Dermis microvascular lymphatic vessel endothelial cell (primary cell): ENCODE measurements at regions not wholly inside any gene's neighbourhood (a gene's known extent, or its start where the extent isn't known, plus 50 kb on each side); places are given as distances from the start of the nearest gene placed in this dataset.
"Not testable (repeated sequence)": the region's sequence is repeated elsewhere in the genome, so short reads cannot be mapped to it uniquely, and the experiment has no call there.

ENCODE experiments used
- DNase-seq, 2 donors: peaks; one replicate each; pipeline versions ENCODE4 v3.0.0 to v3.0.0-alpha.2; 2010; ENCODE audit warnings: low read depth in 2 of 2

DNA sequence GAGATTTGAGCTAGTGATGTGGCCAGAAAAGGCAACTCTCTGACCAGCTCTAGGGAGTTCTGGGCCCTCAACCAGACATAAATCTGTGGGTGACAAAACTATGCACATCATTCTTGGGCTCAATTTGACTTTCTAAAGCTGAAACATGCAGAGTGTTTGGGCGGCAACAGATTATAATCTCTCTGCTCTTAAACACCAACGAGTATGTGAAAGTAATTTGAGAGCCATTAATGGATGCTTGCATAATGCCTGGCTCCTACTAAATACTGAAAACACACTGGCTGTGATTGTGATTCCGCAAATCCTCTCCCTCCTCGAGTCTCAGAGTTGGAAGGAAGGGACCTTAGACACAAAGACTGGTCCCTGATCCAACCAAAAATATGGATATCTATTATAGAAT lies 186.7 kb downstream of the UACA start:
- DNase-seq: no peak

DNA sequence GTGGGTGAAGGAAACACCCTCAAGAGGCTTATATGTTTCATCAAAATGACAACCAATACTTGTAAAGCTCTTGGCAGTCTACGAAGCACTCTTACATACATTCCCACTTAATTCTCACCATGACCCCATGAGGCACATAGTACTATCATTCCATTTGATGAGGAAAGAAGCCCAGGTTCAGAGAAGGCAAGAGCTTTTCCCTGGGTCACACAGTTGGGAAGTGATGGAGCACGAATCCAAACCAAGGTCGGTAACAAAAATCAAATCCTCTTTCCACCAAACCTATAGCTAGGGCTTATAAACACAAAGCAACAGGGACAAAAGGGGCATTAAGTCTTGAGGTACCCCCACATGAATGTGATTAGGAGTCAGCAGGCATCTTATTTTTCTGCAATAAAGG lies 187.1 kb downstream of the UACA start:
- no peak for DNase-seq

DNA sequence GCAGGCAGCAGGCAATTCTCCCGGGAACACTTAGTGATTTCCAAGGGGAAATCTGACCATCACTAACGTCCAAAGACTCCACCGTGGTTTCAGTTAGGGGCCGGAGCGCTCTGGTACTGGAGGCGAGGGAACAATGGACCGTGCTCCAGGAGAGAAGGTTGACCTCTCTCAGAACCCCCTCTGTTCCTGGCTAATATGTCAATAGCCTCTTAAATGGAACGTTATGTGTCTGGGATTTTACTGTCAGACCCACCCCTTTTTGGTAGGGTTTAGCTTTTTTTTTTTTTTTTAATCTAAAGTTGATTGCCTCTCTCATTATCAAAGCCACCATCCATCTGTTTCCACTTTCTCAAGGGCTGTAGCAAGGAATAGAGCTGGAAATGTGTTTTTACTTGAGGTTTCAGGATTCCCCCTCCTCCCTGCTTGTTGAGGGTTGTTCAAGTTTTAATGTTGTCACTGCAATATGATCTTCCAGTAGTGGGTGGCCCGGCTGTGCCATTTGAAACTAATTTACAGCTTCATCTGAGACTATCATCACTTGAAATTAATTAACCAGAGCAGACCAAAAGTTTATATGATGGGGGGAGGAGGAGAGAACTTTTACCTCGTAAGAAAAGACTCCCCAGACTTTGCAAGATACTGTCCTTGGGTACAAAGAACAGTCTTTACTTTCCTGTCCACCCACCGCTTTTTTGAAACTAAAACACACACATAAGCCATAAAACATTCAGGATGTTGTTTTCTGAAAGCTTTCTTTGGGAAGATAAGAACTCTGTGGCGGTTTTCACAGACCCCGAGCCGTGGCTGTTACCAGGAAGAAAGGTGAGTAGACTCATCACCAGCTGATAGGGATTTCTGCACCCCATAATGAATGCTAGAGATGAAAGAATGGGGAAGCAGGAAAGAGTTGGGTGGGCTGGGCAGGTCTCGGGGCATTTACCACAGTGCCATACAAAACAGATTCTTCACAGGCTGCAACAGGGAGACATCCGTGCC lies 187.8 kb downstream of the UACA start:
- no peak for DNase-seq

DNA sequence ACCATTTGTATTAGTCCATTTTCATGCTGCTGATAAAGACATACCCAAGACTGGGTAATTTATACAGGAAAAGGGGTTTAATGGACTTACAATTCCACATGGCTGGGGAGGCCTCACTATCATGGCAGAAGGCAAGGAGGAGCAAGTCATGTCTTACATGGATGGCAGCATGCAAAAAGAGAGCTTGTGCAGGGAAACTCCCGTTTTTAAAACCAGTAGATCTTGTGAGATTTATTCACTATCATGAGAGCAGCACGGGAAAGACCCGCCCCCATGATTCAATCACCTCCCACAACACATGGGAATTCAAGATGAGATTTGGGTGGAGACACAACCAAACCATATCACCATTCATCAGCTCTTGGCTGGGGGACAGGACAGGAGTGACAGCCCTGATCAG lies 189.0 kb downstream of the UACA start:
- DNase-seq: not testable (repeated sequence)

DNA sequence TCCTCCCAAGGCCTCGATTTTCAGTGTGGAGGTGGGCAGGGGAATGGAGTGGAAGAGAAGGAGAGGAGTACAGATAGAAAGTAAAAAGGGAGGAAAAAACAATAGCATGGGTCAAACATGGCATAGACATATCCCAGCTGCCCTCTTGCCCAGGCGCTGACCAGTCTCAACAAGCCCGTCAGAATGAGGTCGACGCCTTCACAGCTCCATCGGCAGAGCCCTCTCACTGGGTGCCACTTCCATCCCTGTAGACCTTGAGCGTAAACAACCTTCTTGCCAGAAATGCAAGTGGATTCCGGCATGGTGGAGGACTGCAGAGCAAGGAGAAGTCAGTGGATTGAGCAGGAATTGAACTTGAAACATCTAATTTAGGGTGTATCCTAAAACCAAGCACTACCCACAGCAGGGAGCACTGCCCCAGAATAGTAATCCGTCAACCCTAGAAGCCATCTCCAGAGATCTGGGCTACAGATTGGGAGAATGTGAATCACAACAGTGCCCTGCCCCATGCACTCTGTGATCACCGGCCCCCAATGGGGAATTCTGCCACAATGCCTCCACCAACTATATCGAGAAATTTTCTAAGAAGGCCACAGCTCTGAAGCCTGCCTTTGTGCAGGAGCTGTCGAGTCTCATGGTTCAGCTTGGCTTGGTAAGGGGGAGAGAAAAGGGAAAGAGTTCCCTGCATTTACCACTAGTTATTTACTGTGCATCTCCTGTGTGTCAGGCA lies 190.1 kb downstream of the UACA start:
- no peak for DNase-seq

DNA sequence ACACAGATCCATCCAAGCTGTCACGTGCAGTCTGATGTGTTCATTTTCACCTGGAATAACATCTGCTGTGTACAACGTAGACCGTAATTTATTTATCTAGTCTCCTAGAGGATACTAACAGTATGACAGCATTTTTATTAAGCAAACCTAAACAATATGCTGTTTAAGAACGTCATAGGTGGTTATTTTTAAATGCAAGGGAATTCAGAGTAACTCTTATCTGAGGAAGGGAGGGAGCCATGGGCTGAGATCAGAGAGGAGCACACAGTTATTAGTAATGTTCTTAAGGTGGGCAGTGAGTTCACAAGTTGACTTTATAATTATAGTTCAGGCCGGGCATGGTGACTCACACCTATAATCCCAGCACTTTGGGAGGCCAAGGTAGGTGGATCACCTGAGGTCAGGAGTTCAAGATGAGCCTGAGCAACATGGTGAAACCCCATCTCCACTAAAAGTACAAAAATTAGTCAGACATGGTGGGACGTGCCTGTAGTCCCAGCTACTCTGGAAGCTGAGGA lies 193.6 kb downstream of the UACA start:
- peak; percentile 20 to 25 for DNase-seq

DNA sequence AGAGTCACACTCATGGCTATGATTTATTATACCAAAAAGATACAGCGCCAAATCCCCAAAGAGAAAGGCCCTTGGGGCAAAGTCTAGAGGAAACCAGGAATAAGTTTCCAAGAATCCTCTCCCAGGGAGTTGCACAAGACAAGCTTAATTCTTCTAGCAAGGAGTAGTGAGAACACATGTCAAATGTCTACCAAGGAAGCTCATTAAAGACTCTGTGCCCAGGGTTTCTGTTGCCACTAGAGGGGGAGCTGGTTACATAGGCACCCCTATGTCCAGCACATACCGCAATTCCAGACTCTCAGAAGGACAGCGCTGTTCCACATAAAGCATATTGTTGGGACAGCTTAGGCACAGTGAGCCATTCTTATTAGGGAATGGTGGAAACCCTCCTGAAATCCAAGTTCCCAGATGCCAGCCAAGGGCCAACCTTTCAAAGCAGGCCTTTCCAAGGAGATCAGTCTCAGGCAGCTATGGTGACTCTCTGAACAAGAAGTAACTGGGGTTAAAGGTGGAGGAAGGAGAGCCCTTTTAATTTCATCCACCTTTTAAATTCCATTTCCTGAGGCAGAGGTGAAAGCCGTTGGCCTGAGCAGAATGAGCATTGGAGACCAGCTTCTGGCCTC lies 194.2 kb downstream of the UACA start:
- DNase-seq: peak; percentile 40 to 81

DNA sequence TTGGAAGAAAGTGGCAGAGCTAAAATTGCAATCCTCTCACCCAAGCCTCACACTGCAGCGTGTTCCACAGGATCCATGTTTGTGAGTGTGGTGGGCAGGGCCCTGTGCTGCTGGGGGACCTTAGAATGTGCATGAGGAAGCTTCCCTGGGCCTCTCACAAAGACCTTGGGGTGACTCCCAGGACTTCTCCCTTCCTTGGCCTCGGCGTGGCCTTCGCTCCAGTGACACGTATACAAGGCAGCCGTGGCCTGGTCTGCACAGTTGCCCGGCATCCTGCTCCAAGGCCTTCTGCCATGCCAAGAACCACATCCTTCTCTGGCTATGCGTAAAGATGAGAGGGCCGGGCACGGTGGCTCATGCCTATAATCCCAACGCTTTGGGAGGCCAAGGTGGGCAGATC lies 196.4 kb downstream of the UACA start:
- DNase-seq: no peak

DNA sequence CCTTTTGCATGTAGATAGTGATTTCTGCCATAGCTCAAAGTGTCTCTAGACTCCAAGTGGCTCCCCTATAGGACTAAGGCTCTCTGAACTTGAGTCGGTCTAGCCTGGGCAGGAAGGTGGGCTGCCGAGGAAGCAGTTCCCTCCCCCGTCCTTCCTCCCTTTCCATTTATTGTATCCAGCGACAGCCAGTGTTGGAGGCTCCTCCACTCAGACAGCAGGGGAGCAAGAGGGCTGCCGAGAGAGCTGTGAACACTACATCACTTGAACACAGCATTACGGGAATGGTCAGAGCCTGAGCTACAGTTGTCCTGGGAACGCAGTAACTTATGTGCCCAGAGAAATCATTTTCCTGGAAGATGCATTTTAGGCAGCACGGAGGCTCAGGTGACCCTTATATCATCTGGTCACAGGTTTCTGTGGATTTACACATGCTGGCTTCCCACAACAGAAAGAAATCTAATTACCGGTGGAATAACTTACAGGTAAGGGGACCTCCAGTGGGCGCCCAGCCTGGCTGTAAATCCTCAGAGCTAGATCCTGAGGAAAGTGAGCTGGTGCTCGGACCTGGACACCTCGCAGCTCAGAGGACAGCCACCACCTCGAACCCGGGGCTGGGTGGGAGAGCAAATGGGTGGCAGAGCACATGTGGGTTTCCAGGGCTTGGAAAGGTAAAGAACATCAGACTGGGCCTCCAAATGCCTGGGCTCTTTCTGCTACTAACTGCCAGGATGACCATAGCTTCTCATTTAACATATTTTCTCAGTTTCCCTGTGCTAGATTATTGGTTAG lies 197.1 kb downstream of the UACA start:
- peak in 1 of 2 donors; percentile 52 for DNase-seq

DNA sequence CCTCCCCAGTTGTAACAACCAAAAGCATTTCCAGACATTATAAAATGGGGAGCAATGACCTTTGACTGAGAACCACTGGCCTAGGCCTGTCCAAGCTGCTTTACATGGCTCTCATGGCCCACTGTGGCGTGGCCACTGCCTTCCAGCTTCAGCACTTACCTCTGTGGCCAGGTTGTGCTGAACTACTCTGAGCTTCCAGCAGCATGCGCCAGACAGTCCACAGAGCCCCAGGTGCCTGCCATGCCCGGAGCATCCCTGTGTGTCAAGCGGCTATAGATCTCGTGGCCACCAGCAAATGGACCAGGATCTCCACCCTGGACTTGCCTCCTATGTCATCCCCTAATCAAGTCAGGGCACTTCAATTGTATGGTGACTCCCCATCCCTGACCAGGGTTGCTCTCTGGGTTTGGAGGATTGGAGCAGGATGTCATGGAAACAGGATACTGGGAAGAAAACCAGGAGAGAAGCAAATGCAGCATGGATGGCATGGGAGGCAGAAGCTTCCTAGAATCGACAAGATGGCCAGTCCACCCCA lies 199.7 kb downstream of the UACA start:
- DNase-seq: no peak

DNA sequence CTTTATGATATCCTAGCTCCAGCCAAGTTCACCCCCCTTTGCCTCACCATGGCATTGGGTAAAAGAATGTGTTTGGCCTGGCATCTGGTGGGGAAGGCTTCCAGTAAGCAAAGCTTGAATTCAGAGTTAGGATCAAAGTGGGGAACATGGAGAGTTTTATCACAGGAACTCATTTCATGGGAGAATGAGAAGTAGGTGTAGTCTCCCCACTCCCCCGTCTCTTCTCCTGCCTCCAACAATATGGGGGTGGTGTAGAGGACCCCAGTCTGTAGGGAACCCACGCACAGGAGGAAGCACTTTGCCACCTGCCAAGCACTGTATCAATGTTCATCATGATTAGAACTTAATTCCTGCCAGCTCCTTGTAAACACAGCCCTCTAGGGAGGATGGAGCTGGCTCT lies 200.5 kb downstream of the UACA start:
- no peak for DNase-seq

DNA sequence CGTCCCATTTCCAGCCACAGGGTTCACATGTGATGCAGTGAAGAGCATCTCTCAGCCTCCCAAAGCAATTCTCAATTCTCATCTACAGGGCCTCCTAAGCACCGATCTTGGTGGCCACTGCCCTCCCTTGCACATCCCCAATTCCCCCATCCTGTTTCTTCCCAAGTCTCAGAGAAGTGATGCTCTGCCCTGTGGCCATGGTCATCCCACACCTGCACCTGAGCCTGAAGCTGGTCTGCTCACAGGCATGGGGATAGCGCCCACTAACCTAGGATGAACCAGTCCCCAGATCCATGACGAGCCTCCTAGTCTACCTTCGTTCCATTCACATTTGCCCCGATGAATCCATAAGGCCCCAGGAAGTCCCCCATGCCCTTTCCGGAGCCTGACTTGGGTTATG lies 201.5 kb downstream of the UACA start:
- DNase-seq: no peak

DNA sequence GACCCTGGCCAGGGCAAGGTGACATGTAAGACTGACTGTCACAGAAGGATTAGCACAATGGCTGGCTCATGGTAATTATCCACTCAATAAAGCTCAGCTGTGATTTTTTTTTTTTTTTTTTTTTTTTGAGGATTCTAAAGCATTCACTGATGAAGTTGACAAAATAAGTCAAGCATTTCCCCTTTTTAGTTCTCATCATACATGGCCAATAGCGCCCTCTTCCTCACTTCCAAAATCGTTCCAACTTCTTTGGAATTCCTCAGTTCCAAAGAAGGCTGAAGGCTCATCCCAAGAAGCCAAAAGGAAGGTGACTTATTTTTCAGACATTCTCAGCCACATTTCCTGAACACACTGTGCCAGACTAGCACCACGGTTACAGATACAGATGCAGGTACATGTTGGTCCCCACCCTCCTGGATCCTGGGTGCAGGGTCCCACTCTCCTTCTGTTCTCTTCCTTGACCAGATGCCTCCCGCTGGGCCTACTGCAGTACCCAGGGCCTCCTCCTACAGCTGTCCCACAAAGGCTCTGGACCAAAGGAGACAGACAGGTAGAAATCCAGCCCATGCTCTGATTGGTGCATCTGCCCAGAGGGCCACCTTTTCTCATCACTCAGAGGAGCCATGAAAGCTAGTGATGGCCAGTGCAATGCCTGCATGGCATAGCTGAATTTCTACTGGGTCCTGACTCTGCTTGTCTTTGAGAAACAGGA lies 202.6 kb downstream of the UACA start:
- DNase-seq: no peak

DNA sequence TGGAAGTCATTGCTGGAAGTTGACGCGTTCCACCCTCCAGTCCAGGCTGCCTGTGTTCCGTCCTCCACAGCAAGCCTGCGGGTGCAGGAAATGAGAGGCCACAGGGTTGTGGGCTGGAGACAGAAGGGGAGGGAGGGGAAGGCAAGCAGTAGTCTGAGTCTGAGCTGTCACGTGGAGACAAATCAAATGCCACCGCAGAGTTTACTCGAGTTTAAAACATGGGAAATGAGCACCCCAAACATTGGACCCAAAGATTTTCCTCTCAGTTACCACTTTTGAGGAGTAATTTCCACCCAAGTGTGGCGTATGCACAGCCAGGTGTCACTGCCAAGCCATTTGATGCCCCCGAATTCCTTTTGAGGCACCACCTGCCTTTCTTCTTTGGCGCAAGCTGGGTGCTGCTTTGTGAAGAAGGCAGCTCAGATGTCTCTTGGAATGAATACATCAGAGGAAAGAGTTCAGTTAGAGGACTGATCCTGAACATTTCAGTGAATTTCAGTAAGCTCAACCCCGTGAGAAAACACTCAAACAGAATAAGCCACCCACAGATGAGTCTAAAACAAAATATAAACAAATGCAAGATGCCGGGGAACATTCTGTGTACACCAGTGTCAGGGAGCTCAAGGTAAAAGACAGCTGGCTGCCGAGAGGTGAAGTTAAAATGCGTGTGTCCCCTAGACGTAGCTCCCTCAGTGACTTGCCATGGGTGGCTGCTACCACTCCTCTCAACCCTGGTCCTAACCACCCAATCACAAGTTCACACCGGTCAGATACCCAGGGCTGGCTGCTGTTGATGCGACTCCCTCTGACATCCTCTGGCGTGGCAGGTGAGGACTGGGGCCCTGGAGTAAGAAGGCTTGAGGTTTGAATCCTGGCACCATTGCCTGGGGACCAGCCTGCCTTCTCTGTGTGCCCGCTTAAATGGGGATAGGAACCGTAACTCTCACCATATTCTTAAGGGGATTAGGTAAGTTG lies 203.8 kb downstream of the UACA start:
- DNase-seq: peak; percentile 3 to 46

DNA sequence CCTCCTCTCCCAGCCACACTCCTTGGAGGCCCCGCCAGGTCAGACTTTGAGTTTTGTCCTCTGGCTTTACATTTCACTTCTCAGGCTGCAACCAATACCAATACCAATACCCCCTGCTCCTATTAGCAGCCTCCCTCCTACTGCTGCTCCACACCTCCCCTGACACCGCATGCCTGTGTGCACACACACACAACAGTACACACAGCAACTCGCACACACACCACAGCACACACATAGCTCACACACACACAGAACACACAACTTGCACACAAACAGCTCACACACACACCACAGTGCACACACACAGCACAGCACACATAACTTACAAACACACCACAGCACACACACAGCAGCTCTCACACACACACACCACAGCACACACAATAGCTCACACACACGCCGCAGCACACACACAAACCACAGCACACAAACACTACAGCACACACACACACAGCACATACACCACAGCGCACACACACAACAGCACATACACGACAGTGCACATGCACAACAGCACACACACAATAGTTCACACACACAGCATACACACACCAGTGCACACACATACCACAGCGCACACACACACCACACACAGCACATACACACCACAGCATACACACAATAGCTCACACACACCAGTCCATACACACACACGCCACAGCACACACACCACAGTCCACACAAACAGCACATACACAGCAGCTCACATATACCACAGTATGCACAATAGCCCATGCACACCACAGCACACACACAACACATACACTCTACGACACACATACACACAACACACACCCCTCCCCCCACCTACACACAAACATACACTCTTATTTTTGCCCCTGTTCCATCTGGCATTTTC lies 204.7 kb downstream of the UACA start:
- DNase-seq: no peak

DNA sequence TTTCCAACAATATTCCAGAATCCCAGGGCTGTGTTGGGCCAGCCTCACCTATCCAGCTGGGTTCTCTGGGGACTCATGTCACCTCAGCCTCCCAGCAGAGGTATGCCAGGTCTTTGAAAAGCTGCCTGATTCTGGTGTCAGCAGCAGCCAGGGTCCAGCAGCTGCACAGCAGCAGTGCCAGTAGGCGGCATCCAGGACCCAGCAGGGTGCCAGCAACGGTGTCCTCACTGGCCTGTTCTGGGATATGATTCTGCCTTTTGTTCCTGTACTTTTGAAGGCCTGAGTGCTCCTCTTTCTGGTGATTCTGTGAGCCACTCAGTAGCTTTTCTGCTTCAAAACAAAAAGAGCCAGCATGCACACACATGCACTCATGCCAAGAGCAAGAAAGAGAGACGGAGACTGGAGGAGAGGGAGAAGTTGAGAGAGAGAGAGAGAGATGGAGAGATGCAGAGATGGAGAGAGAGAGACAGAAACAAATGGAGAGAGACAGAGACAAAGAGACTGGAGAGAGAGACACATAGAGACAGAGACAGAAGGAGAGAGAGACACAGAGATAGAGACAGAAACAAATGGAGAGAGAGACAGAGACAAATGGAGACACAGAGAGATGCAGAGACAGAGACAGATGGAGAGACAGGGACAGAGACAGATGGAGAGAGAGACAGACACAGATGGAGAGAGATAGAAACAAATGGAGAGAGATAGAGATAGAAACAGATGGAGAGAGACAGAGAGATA lies 205.7 kb downstream of the UACA start:
- no peak for DNase-seq

DNA sequence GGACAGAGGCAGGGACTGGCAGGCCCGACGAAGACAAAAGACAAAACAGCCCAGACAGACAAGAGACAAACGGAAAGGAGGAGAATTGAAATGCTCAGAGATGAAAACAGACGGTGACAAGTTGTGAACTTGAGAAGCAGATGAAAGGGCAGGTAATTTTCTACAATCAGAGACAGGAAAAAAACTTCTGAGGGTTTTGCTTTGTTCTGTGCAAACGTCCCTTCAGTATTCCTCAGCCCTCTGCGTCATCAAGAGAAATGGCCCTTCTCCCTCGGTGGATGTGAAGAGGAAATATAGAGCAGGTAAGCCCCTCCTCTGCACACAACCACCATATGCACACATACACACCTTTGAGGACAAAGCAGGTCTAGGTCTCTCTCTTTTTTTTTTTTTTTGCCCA lies 206.6 kb downstream of the UACA start:
- DNase-seq: no peak
